HCT116 (cell line): ENCODE measurements at regions not wholly inside any gene's neighbourhood (a gene's known extent, or its start where the extent isn't known, plus 50 kb on each side); places are given as distances from the start of the nearest gene placed in this dataset.

Experiments
- ATAC-seq: fragments of 200-7000 bp; cut with Tn5 transposase; 2 replicates; pipeline ENCODE4 v1.9.1; 2020; ENCODE audit warnings: mild to moderate bottlenecking, moderate library complexity
- BruUV-seq: library from RNA; stranded (reverse); fragments of 400-500 nt; replicated peaks from 2 replicates; lab custom pipeline; 2021; lab: Mats Ljungman, UMichigan
- CTCF ChIA-PET: fragments of 300-600 bp; sonication (Branson Sonifier 250); formaldehyde crosslinking; loops from one replicate; lab custom pipeline; 2021; ENCODE audit warnings: antibody characterized with exemption; lab: Charles Lee
- POLR2A ChIA-PET: fragments of 300-600, 350-600 bp; sonication (Branson Sonifier 250); formaldehyde crosslinking; loops from one replicate; lab custom pipeline; 2021; ENCODE audit warnings: antibody characterized with exemption; lab: Charles Lee
- RAD21 ChIA-PET, 2 experiments: fragments of 300-600 bp; sonication (Branson Sonifier 250); formaldehyde crosslinking; loops; one replicate each; lab custom pipeline; 2023; ENCODE audit warnings: low total read pairs in 2 of 2; ENCODE audit not compliant: uncharacterized antibody in 2 of 2, unreplicated experiment in 2 of 2, low non-redundant PET in 1 of 2; lab: Charles Lee
- DNase-seq: peaks from one replicate; pipeline ENCODE4 v3.0.0-alpha.2; 2010; ENCODE audit warnings: low read depth, low spot score
- H2AFZ ChIP-seq: fragments of 200-600 bp; shearing (Covaris generic), sonication (generic); 2 replicates; pipeline ENCODE4 v1.6.1; 2017; ENCODE audit warnings: low read depth, mixed run types, mixed read lengths, antibody characterized with exemption, low read length; ENCODE audit not compliant: poor library complexity, severe bottlenecking
- H3K27ac ChIP-seq: 2 replicates; pipeline ENCODE4 v1.5.1; 2012; ENCODE audit warnings: low read depth, low read length
- H3K27me3 ChIP-seq: fragments of 200-600 bp; sonication (generic); 2 replicates; pipeline ENCODE4 v1.6.1; 2016; ENCODE audit warnings: mixed run types, low read length, mixed read lengths; ENCODE audit not compliant: insufficient read depth
- H3K36me3 ChIP-seq, 2 experiments: fragments of 200-500 bp in 1 of 2; fragments of 200-600 bp in 1 of 2; sonication (Bioruptor generic) in 1 of 2; sonication (generic) in 1 of 2; 2 replicates each; pipeline versions ENCODE4 v1.5.1 to v1.6.1; 2014 to 2016; ENCODE audit warnings: low read length in 2 of 2, inconsistent platforms in 1 of 2, mixed read lengths in 1 of 2, mixed run types in 1 of 2; ENCODE audit not compliant: insufficient read depth in 2 of 2, control insufficient read depth in 1 of 2
- H3K4me1 ChIP-seq, 2 experiments: fragments of 200-600 bp in 1 of 2; sonication (generic) in 1 of 2; 2 replicates each; pipeline versions ENCODE4 v1.5.1 to v1.6.1; 2012 to 2017; ENCODE audit warnings: low read length in 2 of 2, inconsistent platforms in 1 of 2, mild to moderate bottlenecking in 1 of 2, mixed read lengths in 1 of 2, mixed run types in 1 of 2, moderate library complexity in 1 of 2; ENCODE audit not compliant: insufficient read depth in 2 of 2, control insufficient read depth in 1 of 2
- H3K4me2 ChIP-seq: fragments of 200-600 bp; sonication (generic); 2 replicates; pipeline ENCODE4 v1.6.1; 2017; ENCODE audit warnings: mixed run types, low read length, mixed read lengths
- H3K4me3 ChIP-seq, 2 experiments: fragments of 200-600 bp in 1 of 2; sonication (generic) in 1 of 2; replicated peaks in 1 of 2; 2 replicates each; pipeline ENCODE4 v1.5.1; 2011 to 2016; ENCODE audit warnings: low read length in 2 of 2, control low read depth in 1 of 2, low read depth in 1 of 2, mild to moderate bottlenecking in 1 of 2, mixed read lengths in 1 of 2, mixed run types in 1 of 2
- H3K79me2 ChIP-seq: fragments of 200-600 bp; sonication (generic); 2 replicates; pipeline ENCODE4 v1.6.1; 2017; ENCODE audit warnings: mild to moderate bottlenecking, mixed run types, low read length, moderate library complexity, mixed read lengths; ENCODE audit not compliant: insufficient read depth
- H3K9ac ChIP-seq: fragments of 200-600 bp; sonication (generic); 2 replicates; pipeline ENCODE4 v1.6.1; 2016; ENCODE audit warnings: low read length, mixed read lengths
- H3K9me2 ChIP-seq: fragments of 200-600 bp; sonication (generic), shearing (Covaris generic); 2 replicates; pipeline ENCODE4 v1.6.1; 2017; ENCODE audit warnings: mixed run types, mild to moderate bottlenecking, moderate library complexity; ENCODE audit not compliant: insufficient read depth
- H3K9me3 ChIP-seq, 2 experiments: fragments of 200-500 bp in 1 of 2; fragments of 200-600 bp in 1 of 2; sonication (Bioruptor generic) in 1 of 2; sonication (generic) in 1 of 2; 2 replicates each; pipeline ENCODE4 v1.6.1; 2014 to 2017; ENCODE audit warnings: low read length in 2 of 2, mixed read lengths in 2 of 2, inconsistent platforms in 1 of 2, low read depth in 1 of 2, mild to moderate bottlenecking in 1 of 2, mixed run types in 1 of 2, moderate library complexity in 1 of 2; ENCODE audit not compliant: control insufficient read depth in 1 of 2, insufficient read depth in 1 of 2
- H4K20me1 ChIP-seq: fragments of 200-600 bp; sonication (generic), shearing (Covaris generic); 2 replicates; pipeline ENCODE4 v1.6.1; 2017; ENCODE audit warnings: mixed run types, mild to moderate bottlenecking, moderate library complexity; ENCODE audit not compliant: insufficient read depth
- CBX3 ChIP-seq: IDR thresholded peaks from 2 replicates; pipeline ENCODE4 v1.6.1; 2012; ENCODE audit warnings: low read depth
- EZH2 ChIP-seq: fragments of 200-600 bp; sonication (generic); IDR thresholded peaks from 2 replicates; pipeline ENCODE4 v1.6.1; 2017; ENCODE audit warnings: antibody characterized with exemption, mixed run types
- EZH2phosphoT487 ChIP-seq: fragments of 200-600 bp; IDR thresholded peaks from 2 replicates; pipeline ENCODE4 v1.6.1; 2018; ENCODE audit warnings: antibody characterized with exemption, borderline replicate concordance
- FOSL1 ChIP-seq: IDR thresholded peaks from 2 replicates; pipeline ENCODE4 v1.6.1; 2012; ENCODE audit warnings: low read depth
- JUND ChIP-seq: IDR thresholded peaks from 2 replicates; pipeline ENCODE4 v1.6.1; 2012
- POLR2AphosphoS5 ChIP-seq: IDR thresholded peaks from 2 replicates; pipeline ENCODE4 v1.6.1; 2011; ENCODE audit warnings: mild to moderate bottlenecking, low read depth, low read length, moderate library complexity
- RAD21 ChIP-seq: IDR thresholded peaks from 2 replicates; pipeline ENCODE4 v1.6.1; 2012; ENCODE audit warnings: low read depth, mild to moderate bottlenecking
- SP1 ChIP-seq: IDR thresholded peaks from 2 replicates; pipeline ENCODE4 v1.6.1; 2012; ENCODE audit warnings: low read depth
- SRF ChIP-seq: IDR thresholded peaks from 2 replicates; pipeline ENCODE4 v1.6.1; 2012; ENCODE audit warnings: low read depth
- TCF7L2 ChIP-seq: IDR thresholded peaks from 2 replicates; pipeline ENCODE4 v1.7.0; 2011; ENCODE audit warnings: borderline replicate concordance, inconsistent platforms; ENCODE audit not compliant: insufficient read depth, insufficient read length; ENCODE audit errors: extremely low read depth
- YY1 ChIP-seq: IDR thresholded peaks from 2 replicates; pipeline ENCODE4 v1.6.1; 2011; ENCODE audit warnings: low read length, low read depth, moderate library complexity, mild to moderate bottlenecking; ENCODE audit not compliant: insufficient replicate concordance; ENCODE audit errors: extremely low read depth
- ZFX ChIP-seq: fragments of 450-650 bp; IDR thresholded peaks from 2 replicates; pipeline ENCODE4 v1.6.1; 2017
- ZNF274 ChIP-seq: fragments of 200-500 bp; sonication (Bioruptor generic); IDR thresholded peaks from 2 replicates; pipeline ENCODE4 v1.6.1; 2014; ENCODE audit warnings: mild to moderate bottlenecking, low read depth, low read length, inconsistent platforms
- intact Hi-C: fragments of 100-400 bp; cut with micrococcal nuclease; formaldehyde crosslinking; loops from 2 replicates; pipeline ENCODE4 v1.10.0; 2022
- TF ChIP-seq, protein P1 (sequence below): IDR thresholded peaks from 2 replicates; pipeline ENCODE4 v1.6.1; 2011; ENCODE audit warnings: mild to moderate bottlenecking, low read length, moderate library complexity; ENCODE audit not compliant: insufficient replicate concordance; ENCODE audit errors: extremely low read depth
- TF ChIP-seq, protein P2 (sequence below): IDR thresholded peaks from 2 replicates; pipeline ENCODE4 v1.6.1; 2012
- TF ChIP-seq, protein P3 (sequence below), 3 experiments: fragments of 200-600 bp in 1 of 3; sonication (generic) in 1 of 3; IDR thresholded peaks in 2 of 3; conservative IDR thresholded peaks in 1 of 3; 2 replicates each; pipeline ENCODE4 v1.5.1; 2012 to 2017; ENCODE audit warnings: low read depth in 2 of 3, low read length in 2 of 3, antibody characterized with exemption in 1 of 3, borderline replicate concordance in 1 of 3, control low read depth in 1 of 3, mild to moderate bottlenecking in 1 of 3, mixed read lengths in 1 of 3, mixed run types in 1 of 3, moderate library complexity in 1 of 3; ENCODE audit not compliant: insufficient read depth in 1 of 3
- TF ChIP-seq, protein P4 (sequence below): IDR thresholded peaks from 2 replicates; pipeline ENCODE4 v1.6.1; 2012; ENCODE audit warnings: low read depth
- TF ChIP-seq, protein P5 (sequence below): IDR thresholded peaks from 2 replicates; pipeline ENCODE4 v1.6.1; 2012

DNA sequence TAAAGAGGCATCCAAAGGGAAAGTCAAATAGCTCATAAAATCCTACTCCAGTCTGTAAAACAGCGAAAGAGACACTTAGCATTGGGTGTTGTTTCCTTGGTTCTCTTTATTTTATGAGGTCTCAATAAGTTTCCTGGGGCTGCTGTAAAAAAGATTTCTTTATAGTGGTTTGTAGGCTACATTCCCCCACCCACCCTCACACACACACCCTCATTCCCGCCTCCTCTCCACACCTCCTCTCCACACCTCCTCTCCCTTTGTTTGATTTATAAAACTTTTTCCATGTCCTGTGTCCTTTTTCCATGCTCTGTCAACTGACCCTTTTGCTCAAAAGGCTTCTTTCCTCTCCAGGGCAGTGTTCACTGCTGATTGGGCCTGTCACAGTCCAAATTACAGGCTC lies 178.9 kb upstream of the SOX9 start:
- no peak for DNase-seq
- H3K9ac ChIP-seq, result no peak overlapping the region
- ChIA-PET CTCF (no interaction called here), RAD21 (no interaction called here), POLR2A (no interaction called here)
- intact Hi-C loops, result no loop called here
- no peak for ATAC-seq
- no peaks in the 10 kb centered on the region for H4K20me1 ChIP-seq
- TF ChIP-seq, protein P1, sequence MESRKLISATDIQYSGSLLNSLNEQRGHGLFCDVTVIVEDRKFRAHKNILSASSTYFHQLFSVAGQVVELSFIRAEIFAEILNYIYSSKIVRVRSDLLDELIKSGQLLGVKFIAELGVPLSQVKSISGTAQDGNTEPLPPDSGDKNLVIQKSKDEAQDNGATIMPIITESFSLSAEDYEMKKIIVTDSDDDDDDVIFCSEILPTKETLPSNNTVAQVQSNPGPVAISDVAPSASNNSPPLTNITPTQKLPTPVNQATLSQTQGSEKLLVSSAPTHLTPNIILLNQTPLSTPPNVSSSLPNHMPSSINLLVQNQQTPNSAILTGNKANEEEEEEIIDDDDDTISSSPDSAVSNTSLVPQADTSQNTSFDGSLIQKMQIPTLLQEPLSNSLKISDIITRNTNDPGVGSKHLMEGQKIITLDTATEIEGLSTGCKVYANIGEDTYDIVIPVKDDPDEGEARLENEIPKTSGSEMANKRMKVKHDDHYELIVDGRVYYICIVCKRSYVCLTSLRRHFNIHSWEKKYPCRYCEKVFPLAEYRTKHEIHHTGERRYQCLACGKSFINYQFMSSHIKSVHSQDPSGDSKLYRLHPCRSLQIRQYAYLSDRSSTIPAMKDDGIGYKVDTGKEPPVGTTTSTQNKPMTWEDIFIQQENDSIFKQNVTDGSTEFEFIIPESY, result no peak
- TF ChIP-seq, protein P2, sequence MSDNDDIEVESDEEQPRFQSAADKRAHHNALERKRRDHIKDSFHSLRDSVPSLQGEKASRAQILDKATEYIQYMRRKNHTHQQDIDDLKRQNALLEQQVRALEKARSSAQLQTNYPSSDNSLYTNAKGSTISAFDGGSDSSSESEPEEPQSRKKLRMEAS, result no peak
- TF ChIP-seq SP1 (no peak), CBX3 (no peak), TCF7L2 (no peak), ZFX (no peak), YY1 (no peak), EZH2phosphoT487 (no peak), RAD21 (no peak), EZH2 (no peak), POLR2AphosphoS5 (no peak), JUND (no peak), FOSL1 (no peak), ZNF274 (no peak), SRF (no peak)
- TF ChIP-seq, protein P3, sequence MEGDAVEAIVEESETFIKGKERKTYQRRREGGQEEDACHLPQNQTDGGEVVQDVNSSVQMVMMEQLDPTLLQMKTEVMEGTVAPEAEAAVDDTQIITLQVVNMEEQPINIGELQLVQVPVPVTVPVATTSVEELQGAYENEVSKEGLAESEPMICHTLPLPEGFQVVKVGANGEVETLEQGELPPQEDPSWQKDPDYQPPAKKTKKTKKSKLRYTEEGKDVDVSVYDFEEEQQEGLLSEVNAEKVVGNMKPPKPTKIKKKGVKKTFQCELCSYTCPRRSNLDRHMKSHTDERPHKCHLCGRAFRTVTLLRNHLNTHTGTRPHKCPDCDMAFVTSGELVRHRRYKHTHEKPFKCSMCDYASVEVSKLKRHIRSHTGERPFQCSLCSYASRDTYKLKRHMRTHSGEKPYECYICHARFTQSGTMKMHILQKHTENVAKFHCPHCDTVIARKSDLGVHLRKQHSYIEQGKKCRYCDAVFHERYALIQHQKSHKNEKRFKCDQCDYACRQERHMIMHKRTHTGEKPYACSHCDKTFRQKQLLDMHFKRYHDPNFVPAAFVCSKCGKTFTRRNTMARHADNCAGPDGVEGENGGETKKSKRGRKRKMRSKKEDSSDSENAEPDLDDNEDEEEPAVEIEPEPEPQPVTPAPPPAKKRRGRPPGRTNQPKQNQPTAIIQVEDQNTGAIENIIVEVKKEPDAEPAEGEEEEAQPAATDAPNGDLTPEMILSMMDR (IDR thresholded peaks at IDR 0.05 in 2 of 3, conservative IDR thresholded peaks at IDR 0.05 in 1 of 3; ENCODE audit: borderline replicate concordance in 1 of 3, insufficient read depth in 1 of 3, low read depth in 2 of 3, low read length in 2 of 3), result no peak
- TF ChIP-seq, protein P4, sequence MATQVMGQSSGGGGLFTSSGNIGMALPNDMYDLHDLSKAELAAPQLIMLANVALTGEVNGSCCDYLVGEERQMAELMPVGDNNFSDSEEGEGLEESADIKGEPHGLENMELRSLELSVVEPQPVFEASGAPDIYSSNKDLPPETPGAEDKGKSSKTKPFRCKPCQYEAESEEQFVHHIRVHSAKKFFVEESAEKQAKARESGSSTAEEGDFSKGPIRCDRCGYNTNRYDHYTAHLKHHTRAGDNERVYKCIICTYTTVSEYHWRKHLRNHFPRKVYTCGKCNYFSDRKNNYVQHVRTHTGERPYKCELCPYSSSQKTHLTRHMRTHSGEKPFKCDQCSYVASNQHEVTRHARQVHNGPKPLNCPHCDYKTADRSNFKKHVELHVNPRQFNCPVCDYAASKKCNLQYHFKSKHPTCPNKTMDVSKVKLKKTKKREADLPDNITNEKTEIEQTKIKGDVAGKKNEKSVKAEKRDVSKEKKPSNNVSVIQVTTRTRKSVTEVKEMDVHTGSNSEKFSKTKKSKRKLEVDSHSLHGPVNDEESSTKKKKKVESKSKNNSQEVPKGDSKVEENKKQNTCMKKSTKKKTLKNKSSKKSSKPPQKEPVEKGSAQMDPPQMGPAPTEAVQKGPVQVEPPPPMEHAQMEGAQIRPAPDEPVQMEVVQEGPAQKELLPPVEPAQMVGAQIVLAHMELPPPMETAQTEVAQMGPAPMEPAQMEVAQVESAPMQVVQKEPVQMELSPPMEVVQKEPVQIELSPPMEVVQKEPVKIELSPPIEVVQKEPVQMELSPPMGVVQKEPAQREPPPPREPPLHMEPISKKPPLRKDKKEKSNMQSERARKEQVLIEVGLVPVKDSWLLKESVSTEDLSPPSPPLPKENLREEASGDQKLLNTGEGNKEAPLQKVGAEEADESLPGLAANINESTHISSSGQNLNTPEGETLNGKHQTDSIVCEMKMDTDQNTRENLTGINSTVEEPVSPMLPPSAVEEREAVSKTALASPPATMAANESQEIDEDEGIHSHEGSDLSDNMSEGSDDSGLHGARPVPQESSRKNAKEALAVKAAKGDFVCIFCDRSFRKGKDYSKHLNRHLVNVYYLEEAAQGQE, result no peak
- TF ChIP-seq, protein P5, sequence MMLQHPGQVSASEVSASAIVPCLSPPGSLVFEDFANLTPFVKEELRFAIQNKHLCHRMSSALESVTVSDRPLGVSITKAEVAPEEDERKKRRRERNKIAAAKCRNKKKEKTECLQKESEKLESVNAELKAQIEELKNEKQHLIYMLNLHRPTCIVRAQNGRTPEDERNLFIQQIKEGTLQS, result no peak
- H3K79me2 ChIP-seq, result no peaks in the 10 kb centered on the region
- H3K36me3 ChIP-seq, result no peaks in the 10 kb centered on the region
- no peaks in the 10 kb centered on the region for H3K9me2 ChIP-seq
- H3K27ac ChIP-seq, result no peak overlapping the region
- peaks cover 0 to 8% of the 10 kb centered on the region in 2 experiments; a peak in 2 of 4 replicates for H3K4me1 ChIP-seq
- no peak overlapping the region for H3K4me2 ChIP-seq
- H2AFZ ChIP-seq, result no peak overlapping the region
- H3K9me3 ChIP-seq, result no peaks in the 10 kb centered on the region
- no peak overlapping the region for H3K4me3 ChIP-seq
- H3K27me3 ChIP-seq, result no peaks in the 10 kb centered on the region
- no TSS peak for BruUV-seq
